HCT116 (cell line): ENCODE measurements at regions not wholly inside any gene's neighbourhood (a gene's known extent, or its start where the extent isn't known, plus 50 kb on each side); places are given as distances from the start of the nearest gene placed in this dataset.

Experiments
- ATAC-seq: fragments of 200-7000 bp; cut with Tn5 transposase; 2 replicates; pipeline ENCODE4 v1.9.1; 2020; ENCODE audit warnings: mild to moderate bottlenecking, moderate library complexity
- BruUV-seq: library from RNA; stranded (reverse); fragments of 400-500 nt; replicated peaks from 2 replicates; lab custom pipeline; 2021; lab: Mats Ljungman, UMichigan
- CTCF ChIA-PET: fragments of 300-600 bp; sonication (Branson Sonifier 250); formaldehyde crosslinking; loops from one replicate; lab custom pipeline; 2021; ENCODE audit warnings: antibody characterized with exemption; lab: Charles Lee
- POLR2A ChIA-PET: fragments of 300-600, 350-600 bp; sonication (Branson Sonifier 250); formaldehyde crosslinking; loops from one replicate; lab custom pipeline; 2021; ENCODE audit warnings: antibody characterized with exemption; lab: Charles Lee
- RAD21 ChIA-PET, 2 experiments: fragments of 300-600 bp; sonication (Branson Sonifier 250); formaldehyde crosslinking; loops; one replicate each; lab custom pipeline; 2023; ENCODE audit warnings: low total read pairs in 2 of 2; ENCODE audit not compliant: uncharacterized antibody in 2 of 2, unreplicated experiment in 2 of 2, low non-redundant PET in 1 of 2; lab: Charles Lee
- DNase-seq: peaks from one replicate; pipeline ENCODE4 v3.0.0-alpha.2; 2010; ENCODE audit warnings: low read depth, low spot score
- H2AFZ ChIP-seq: fragments of 200-600 bp; shearing (Covaris generic), sonication (generic); 2 replicates; pipeline ENCODE4 v1.6.1; 2017; ENCODE audit warnings: low read depth, mixed run types, mixed read lengths, antibody characterized with exemption, low read length; ENCODE audit not compliant: poor library complexity, severe bottlenecking
- H3K27ac ChIP-seq: 2 replicates; pipeline ENCODE4 v1.5.1; 2012; ENCODE audit warnings: low read depth, low read length
- H3K27me3 ChIP-seq: fragments of 200-600 bp; sonication (generic); 2 replicates; pipeline ENCODE4 v1.6.1; 2016; ENCODE audit warnings: mixed run types, low read length, mixed read lengths; ENCODE audit not compliant: insufficient read depth
- H3K36me3 ChIP-seq, 2 experiments: fragments of 200-500 bp in 1 of 2; fragments of 200-600 bp in 1 of 2; sonication (Bioruptor generic) in 1 of 2; sonication (generic) in 1 of 2; 2 replicates each; pipeline versions ENCODE4 v1.5.1 to v1.6.1; 2014 to 2016; ENCODE audit warnings: low read length in 2 of 2, inconsistent platforms in 1 of 2, mixed read lengths in 1 of 2, mixed run types in 1 of 2; ENCODE audit not compliant: insufficient read depth in 2 of 2, control insufficient read depth in 1 of 2
- H3K4me1 ChIP-seq, 2 experiments: fragments of 200-600 bp in 1 of 2; sonication (generic) in 1 of 2; 2 replicates each; pipeline versions ENCODE4 v1.5.1 to v1.6.1; 2012 to 2017; ENCODE audit warnings: low read length in 2 of 2, inconsistent platforms in 1 of 2, mild to moderate bottlenecking in 1 of 2, mixed read lengths in 1 of 2, mixed run types in 1 of 2, moderate library complexity in 1 of 2; ENCODE audit not compliant: insufficient read depth in 2 of 2, control insufficient read depth in 1 of 2
- H3K4me2 ChIP-seq: fragments of 200-600 bp; sonication (generic); 2 replicates; pipeline ENCODE4 v1.6.1; 2017; ENCODE audit warnings: mixed run types, low read length, mixed read lengths
- H3K4me3 ChIP-seq, 2 experiments: fragments of 200-600 bp in 1 of 2; sonication (generic) in 1 of 2; replicated peaks in 1 of 2; 2 replicates each; pipeline ENCODE4 v1.5.1; 2011 to 2016; ENCODE audit warnings: low read length in 2 of 2, control low read depth in 1 of 2, low read depth in 1 of 2, mild to moderate bottlenecking in 1 of 2, mixed read lengths in 1 of 2, mixed run types in 1 of 2
- H3K79me2 ChIP-seq: fragments of 200-600 bp; sonication (generic); 2 replicates; pipeline ENCODE4 v1.6.1; 2017; ENCODE audit warnings: mild to moderate bottlenecking, mixed run types, low read length, moderate library complexity, mixed read lengths; ENCODE audit not compliant: insufficient read depth
- H3K9ac ChIP-seq: fragments of 200-600 bp; sonication (generic); 2 replicates; pipeline ENCODE4 v1.6.1; 2016; ENCODE audit warnings: low read length, mixed read lengths
- H3K9me2 ChIP-seq: fragments of 200-600 bp; sonication (generic), shearing (Covaris generic); 2 replicates; pipeline ENCODE4 v1.6.1; 2017; ENCODE audit warnings: mixed run types, mild to moderate bottlenecking, moderate library complexity; ENCODE audit not compliant: insufficient read depth
- H3K9me3 ChIP-seq, 2 experiments: fragments of 200-500 bp in 1 of 2; fragments of 200-600 bp in 1 of 2; sonication (Bioruptor generic) in 1 of 2; sonication (generic) in 1 of 2; 2 replicates each; pipeline ENCODE4 v1.6.1; 2014 to 2017; ENCODE audit warnings: low read length in 2 of 2, mixed read lengths in 2 of 2, inconsistent platforms in 1 of 2, low read depth in 1 of 2, mild to moderate bottlenecking in 1 of 2, mixed run types in 1 of 2, moderate library complexity in 1 of 2; ENCODE audit not compliant: control insufficient read depth in 1 of 2, insufficient read depth in 1 of 2
- H4K20me1 ChIP-seq: fragments of 200-600 bp; sonication (generic), shearing (Covaris generic); 2 replicates; pipeline ENCODE4 v1.6.1; 2017; ENCODE audit warnings: mixed run types, mild to moderate bottlenecking, moderate library complexity; ENCODE audit not compliant: insufficient read depth
- CBX3 ChIP-seq: IDR thresholded peaks from 2 replicates; pipeline ENCODE4 v1.6.1; 2012; ENCODE audit warnings: low read depth
- CTCF ChIP-seq, 3 experiments: fragments of 200-600 bp in 1 of 3; sonication (generic) in 1 of 3; IDR thresholded peaks in 2 of 3; conservative IDR thresholded peaks in 1 of 3; 2 replicates each; pipeline ENCODE4 v1.5.1; 2012 to 2017; ENCODE audit warnings: low read depth in 2 of 3, low read length in 2 of 3, antibody characterized with exemption in 1 of 3, borderline replicate concordance in 1 of 3, control low read depth in 1 of 3, mild to moderate bottlenecking in 1 of 3, mixed read lengths in 1 of 3, mixed run types in 1 of 3, moderate library complexity in 1 of 3; ENCODE audit not compliant: insufficient read depth in 1 of 3
- ELF1 ChIP-seq: IDR thresholded peaks from 2 replicates; pipeline ENCODE4 v1.6.1; 2012; ENCODE audit warnings: low read depth, borderline replicate concordance
- JUND ChIP-seq: IDR thresholded peaks from 2 replicates; pipeline ENCODE4 v1.6.1; 2012
- POLR2AphosphoS5 ChIP-seq: IDR thresholded peaks from 2 replicates; pipeline ENCODE4 v1.6.1; 2011; ENCODE audit warnings: mild to moderate bottlenecking, low read depth, low read length, moderate library complexity
- RAD21 ChIP-seq: IDR thresholded peaks from 2 replicates; pipeline ENCODE4 v1.6.1; 2012; ENCODE audit warnings: low read depth, mild to moderate bottlenecking
- REST ChIP-seq: IDR thresholded peaks from 2 replicates; pipeline ENCODE4 v1.6.1; 2012; ENCODE audit warnings: low read depth
- SIN3A ChIP-seq: IDR thresholded peaks from 2 replicates; pipeline ENCODE4 v1.6.1; 2012; ENCODE audit warnings: low read depth
- TCF7L2 ChIP-seq: IDR thresholded peaks from 2 replicates; pipeline ENCODE4 v1.7.0; 2011; ENCODE audit warnings: borderline replicate concordance, inconsistent platforms; ENCODE audit not compliant: insufficient read depth, insufficient read length; ENCODE audit errors: extremely low read depth
- intact Hi-C: fragments of 100-400 bp; cut with micrococcal nuclease; formaldehyde crosslinking; loops from 2 replicates; pipeline ENCODE4 v1.10.0; 2022

GRCh38 chr5:90071066-90071465 is 338.5 kb downstream of the CETN3 start (continued):
- TF ChIP-seq TCF7L2 = no peak
- TF ChIP-seq, all 23 proteins: peak for 0

- H3K27ac ChIP-seq = no peak overlapping the region
- H2AFZ ChIP-seq = no peak overlapping the region
- no peaks in the 10 kb centered on the region for H3K27me3 ChIP-seq
- H3K4me1 ChIP-seq = no peaks in the 10 kb centered on the region
- no peaks in the 10 kb centered on the region for H3K9me2 ChIP-seq
- ChIA-PET POLR2A (no interaction called here), CTCF (no interaction called here), RAD21 (no interaction called here)
- no peak for TF ChIP-seq CBX3
- TF ChIP-seq ELF1 = no peak
- no peak for TF ChIP-seq REST
- no peak for TF ChIP-seq CTCF (IDR thresholded peaks at IDR 0.05 in 2 of 3, conservative IDR thresholded peaks at IDR 0.05 in 1 of 3; ENCODE audit: borderline replicate concordance in 1 of 3, insufficient read depth in 1 of 3, low read depth in 2 of 3, low read length in 2 of 3)
- no peak for TF ChIP-seq SIN3A
- no peak for TF ChIP-seq RAD21
- no peak for TF ChIP-seq JUND
- no peak for TF ChIP-seq POLR2AphosphoS5
- H3K79me2 ChIP-seq = no peaks in the 10 kb centered on the region
- intact Hi-C loops = no loop called here
- no peak overlapping the region for H3K4me2 ChIP-seq
- H3K9me3 ChIP-seq = no peaks in the 10 kb centered on the region
- ATAC-seq (no peak), DNase-seq (no peak)
- H4K20me1 ChIP-seq = no peaks in the 10 kb centered on the region
- no peak overlapping the region for H3K9ac ChIP-seq
- no TSS peak for BruUV-seq
- no peak overlapping the region for H3K4me3 ChIP-seq
- H3K36me3 ChIP-seq = no peaks in the 10 kb centered on the region
Measured at GRCh38 chr5:90066920-90067319, 342.6 kb downstream of the CETN3 start.
